ENCODE measurements at regions not wholly inside any gene's neighbourhood (a gene's known extent, or its start where the extent isn't known, plus 50 kb on each side); places are given as distances from the start of the nearest gene placed in this dataset.

DNA sequence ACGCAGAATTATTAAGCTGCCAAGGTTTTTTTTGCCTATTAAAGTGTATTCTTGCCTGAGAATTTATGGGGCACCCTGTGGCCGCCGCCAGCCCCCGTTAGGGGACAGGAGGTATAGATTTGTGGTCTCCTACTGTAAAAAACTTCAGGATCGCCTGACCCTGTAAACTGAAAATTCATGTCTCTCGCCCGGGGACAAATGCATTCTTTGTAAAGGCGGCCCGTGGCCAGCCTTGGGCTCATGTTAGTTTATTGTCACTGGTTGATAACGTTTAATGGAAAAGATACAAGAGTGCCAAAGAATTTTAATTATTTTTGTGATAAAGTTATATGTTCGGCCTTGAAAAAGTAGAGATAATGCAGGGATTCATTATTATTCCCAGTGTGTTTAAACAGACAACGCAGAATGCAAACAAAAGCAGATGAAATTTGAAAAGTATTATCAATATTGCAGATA lies 141.7 kb downstream of the URI1 start:
- TF ChIP-seq MYC (IDR thresholded peaks at IDR 0.05; ENCODE audit: insufficient read depth, insufficient read length, insufficient replicate concordance, low read length, severe bottlenecking) (no peak), POLR2A (IDR thresholded peaks at IDR 0.05; ENCODE audit: low read depth, low read length) (no peak), TBL1XR1 (IDR thresholded peaks at IDR 0.05; ENCODE audit: low read depth, low read length) (no peak), NR2F1 (conservative IDR thresholded peaks at IDR 0.05) (no peak), TAF1 (IDR thresholded peaks at IDR 0.05; ENCODE audit: borderline replicate concordance, low read depth, low read length) (no peak), CHD2 (IDR thresholded peaks at IDR 0.05; ENCODE audit: borderline replicate concordance, low read depth, low read length) (no peak), ESRRA (IDR thresholded peaks at IDR 0.05; ENCODE audit: low read length) (no peak), RAD21 (IDR thresholded peaks at IDR 0.05; ENCODE audit: insufficient read depth, low read depth, low read length) (no peak), GABPA (IDR thresholded peaks at IDR 0.05; ENCODE audit: low read depth) (no peak), YY1 (IDR thresholded peaks at IDR 0.05; ENCODE audit: low read depth, low read length) (no peak), CBX5 (IDR thresholded peaks at IDR 0.05; ENCODE audit: low read depth) (no peak)
- TF ChIP-seq, protein P1, sequence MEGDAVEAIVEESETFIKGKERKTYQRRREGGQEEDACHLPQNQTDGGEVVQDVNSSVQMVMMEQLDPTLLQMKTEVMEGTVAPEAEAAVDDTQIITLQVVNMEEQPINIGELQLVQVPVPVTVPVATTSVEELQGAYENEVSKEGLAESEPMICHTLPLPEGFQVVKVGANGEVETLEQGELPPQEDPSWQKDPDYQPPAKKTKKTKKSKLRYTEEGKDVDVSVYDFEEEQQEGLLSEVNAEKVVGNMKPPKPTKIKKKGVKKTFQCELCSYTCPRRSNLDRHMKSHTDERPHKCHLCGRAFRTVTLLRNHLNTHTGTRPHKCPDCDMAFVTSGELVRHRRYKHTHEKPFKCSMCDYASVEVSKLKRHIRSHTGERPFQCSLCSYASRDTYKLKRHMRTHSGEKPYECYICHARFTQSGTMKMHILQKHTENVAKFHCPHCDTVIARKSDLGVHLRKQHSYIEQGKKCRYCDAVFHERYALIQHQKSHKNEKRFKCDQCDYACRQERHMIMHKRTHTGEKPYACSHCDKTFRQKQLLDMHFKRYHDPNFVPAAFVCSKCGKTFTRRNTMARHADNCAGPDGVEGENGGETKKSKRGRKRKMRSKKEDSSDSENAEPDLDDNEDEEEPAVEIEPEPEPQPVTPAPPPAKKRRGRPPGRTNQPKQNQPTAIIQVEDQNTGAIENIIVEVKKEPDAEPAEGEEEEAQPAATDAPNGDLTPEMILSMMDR (IDR thresholded peaks at IDR 0.05 in 2 of 3, conservative IDR thresholded peaks at IDR 0.05 in 1 of 3; ENCODE audit: control insufficient read depth in 2 of 3, extremely low read depth in 1 of 3, insufficient read depth in 1 of 3, low read depth in 3 of 3, low read length in 3 of 3) = no peak
- TF ChIP-seq, protein P2, sequence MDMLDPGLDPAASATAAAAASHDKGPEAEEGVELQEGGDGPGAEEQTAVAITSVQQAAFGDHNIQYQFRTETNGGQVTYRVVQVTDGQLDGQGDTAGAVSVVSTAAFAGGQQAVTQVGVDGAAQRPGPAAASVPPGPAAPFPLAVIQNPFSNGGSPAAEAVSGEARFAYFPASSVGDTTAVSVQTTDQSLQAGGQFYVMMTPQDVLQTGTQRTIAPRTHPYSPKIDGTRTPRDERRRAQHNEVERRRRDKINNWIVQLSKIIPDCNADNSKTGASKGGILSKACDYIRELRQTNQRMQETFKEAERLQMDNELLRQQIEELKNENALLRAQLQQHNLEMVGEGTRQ (IDR thresholded peaks at IDR 0.05; ENCODE audit: borderline replicate concordance, low read depth, low read length) = no peak
